Coronary artery (tissue), 2 donors: ENCODE measurements at regions not wholly inside any gene's neighbourhood (a gene's known extent, or its start where the extent isn't known, plus 50 kb on each side); places are given as distances from the start of the nearest gene placed in this dataset.

Experiments used
- DNase-seq: peaks from one replicate; pipeline ENCODE4 v3.0.0-alpha.2; 2017; ENCODE audit warnings: low spot score
- H3K27ac ChIP-seq, 2 donors: fragments of 200-600 bp; sonication (generic); one replicate each; pipeline ENCODE4 v1.5.1; 2016 to 2019
- H3K4me3 ChIP-seq: fragments of 200-600 bp; sonication (generic); 2 replicates; pipeline ENCODE4 v1.5.1; 2016; ENCODE audit warnings: mild to moderate bottlenecking, moderate library complexity
- CTCF ChIP-seq: fragments of 200-600 bp; sonication (generic); IDR thresholded peaks from one replicate; pipeline ENCODE4 v1.5.1; 2019; ENCODE audit warnings: antibody characterized with exemption

- TF ChIP-seq CTCF = no peak
- no peak overlapping the region for H3K27ac ChIP-seq
- H3K4me3 ChIP-seq = no peak overlapping the region
- DNase-seq = no peak
Measured at GRCh38 chr3:81916890-81917289, 155.4 kb upstream of the GBE1 start.

DNA sequence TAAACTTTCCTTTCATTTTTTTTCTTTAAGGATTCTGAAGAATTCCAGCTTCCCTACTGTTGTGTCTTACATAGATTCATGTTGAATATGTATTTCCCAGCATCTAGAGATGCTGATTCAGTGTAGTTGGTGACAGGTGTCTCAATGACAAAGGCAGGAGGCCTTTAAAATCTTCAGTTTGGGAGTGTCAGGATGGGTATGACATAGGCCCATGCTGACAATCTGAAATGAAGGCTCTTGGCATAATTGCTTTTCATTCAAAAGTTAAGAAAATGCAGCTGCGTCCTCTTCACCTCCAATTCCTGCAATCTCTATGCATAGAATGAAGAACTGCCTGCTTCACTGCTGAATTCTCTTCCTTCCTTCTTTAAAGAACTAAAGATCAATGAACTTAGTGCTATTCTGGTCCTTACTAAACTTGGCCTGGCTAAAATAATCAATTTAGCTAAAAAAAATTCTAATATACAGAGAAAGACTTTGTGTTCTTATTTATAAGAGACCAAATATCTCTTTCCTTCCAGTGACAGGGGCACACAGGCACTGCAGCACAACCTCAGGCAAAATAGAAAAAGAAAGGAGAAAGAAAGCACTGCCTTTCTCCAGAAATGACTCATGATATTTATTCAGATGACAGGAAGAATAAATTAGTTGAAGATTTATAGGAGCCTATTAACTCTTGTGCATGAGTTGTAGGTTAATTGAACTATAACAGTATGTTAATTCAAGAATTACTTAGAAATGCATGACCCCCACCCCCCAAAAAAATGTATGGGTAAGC lies 152.6 kb upstream of the GBE1 start:
- TF ChIP-seq CTCF = no peak
- DNase-seq = no peak
- no peak overlapping the region for H3K4me3 ChIP-seq
- no peak overlapping the region for H3K27ac ChIP-seq

DNA sequence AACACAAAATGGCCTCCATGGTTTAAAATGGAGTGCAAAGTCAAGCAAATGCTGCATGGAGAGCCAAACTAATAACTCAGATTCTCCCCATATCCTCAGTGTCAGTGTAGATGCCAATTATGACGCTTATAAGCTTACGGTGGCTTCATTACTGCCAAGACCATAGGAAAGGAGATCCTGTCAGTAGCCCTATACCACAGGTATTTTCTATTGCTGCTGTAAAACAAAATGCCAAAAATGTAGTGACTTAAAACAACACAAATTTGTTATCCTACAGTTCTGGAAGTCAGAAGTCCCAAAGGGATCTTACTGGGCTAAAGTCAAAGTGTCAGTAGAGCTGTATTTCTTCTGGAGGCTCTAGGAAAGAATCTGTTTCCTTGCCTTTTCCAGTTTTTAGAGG lies 149.8 kb upstream of the GBE1 start:
- Histone ChIP-seq H3K4me3 (no peak overlapping the region), H3K27ac (no peak overlapping the region)
- TF ChIP-seq CTCF = no peak
- DNase-seq = no peak

- Histone ChIP-seq H3K4me3 (no peak overlapping the region), H3K27ac (no peak overlapping the region)
- no peak for DNase-seq
- peak; percentile 45 for TF ChIP-seq CTCF
Measured at GRCh38 chr3:81910244-81910852, 148.9 kb upstream of the GBE1 start.

DNA sequence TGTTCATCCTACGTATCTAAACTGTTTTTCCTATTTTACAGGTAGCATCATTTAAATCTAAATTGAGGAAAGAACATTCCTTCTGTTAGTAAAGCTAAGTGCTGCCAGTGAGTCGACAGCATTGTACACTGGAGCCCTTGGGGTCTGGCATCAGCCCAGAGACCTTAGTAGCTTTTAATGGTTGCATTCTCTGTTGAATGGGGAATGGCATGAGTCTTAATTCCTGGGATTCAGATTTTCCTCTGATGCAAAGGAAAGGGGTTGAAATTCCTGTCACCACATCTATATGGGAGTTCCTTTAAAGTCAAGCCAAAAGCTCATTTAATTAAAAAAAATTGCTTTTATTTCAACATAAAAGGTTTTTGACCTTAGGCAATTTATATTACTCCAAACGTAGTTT lies 148.4 kb upstream of the GBE1 start:
- TF ChIP-seq CTCF = no peak
- DNase-seq = no peak
- no peak overlapping the region for H3K4me3 ChIP-seq
- no peak overlapping the region for H3K27ac ChIP-seq

DNA sequence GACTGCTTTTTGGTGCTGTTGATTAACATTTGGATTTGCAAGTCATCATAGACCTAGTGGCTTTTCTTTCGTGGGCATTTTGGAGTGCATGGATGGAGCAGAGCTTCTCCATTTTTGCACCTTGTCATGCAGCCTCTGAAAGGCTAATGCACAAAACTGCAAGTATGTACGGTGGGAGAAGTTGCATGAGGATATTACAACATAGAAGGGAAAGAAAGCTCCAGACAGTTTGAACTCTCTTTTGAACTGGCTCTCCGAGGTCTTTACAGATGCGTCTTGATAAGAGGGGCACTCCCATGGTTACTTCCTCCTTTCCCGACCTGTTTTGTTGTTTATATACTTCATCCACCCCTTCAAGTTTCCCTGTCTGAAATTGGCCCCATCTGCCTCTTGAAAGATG lies 147.1 kb upstream of the GBE1 start:
- DNase-seq = no peak
- no peak for TF ChIP-seq CTCF

DNA sequence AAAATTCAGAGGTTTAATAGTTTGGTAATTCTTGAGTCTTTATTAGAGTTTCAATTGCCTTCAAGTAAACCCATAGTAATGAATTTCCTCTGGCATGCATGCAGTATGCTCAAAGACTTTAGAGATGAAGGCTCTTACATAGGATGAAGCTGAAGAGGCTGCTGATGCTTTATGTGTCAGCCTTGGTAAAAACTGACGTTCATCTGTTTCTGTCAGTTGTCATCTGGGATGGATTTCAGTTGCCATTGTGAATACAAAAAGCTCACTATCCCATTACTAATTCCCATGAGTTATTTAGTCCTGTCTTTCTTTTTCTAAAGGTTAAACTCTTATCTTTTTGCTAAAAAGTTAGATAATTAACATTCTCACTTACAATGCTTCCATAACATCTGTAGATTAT lies 136.9 kb upstream of the GBE1 start:
- Histone ChIP-seq H3K27ac (no peak overlapping the region), H3K4me3 (no peak overlapping the region)
- no peak for TF ChIP-seq CTCF
- no peak for DNase-seq

More for the DNA sequence above, 147.1 kb upstream of the GBE1 start:
- Histone ChIP-seq H3K4me3 (no peak overlapping the region), H3K27ac (no peak overlapping the region)
